ENCODE measurements at regions not wholly inside any gene's neighbourhood (a gene's known extent, or its start where the extent isn't known, plus 50 kb on each side); places are given as distances from the start of the nearest gene placed in this dataset.

DNA sequence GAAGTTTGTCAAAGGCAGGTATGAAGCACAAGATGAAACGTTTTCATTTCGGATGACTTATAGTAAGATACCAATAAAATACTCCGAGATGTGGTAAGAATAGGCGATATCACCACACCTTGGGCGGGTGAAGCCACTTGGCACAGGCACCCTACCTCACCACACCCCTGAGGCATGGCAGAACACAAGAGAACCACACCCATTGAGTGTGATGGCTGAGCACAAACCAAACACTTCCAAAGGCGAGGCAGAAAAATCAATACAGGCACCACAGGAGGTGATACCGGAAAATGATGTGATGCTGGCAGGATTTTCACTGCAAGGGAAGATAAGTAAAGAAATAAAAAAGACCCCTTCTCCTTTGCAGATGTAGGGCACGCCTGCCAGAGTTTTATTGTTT lies 332.9 kb upstream of the PRDM1 start:
- DNase-seq: no peak

DNA sequence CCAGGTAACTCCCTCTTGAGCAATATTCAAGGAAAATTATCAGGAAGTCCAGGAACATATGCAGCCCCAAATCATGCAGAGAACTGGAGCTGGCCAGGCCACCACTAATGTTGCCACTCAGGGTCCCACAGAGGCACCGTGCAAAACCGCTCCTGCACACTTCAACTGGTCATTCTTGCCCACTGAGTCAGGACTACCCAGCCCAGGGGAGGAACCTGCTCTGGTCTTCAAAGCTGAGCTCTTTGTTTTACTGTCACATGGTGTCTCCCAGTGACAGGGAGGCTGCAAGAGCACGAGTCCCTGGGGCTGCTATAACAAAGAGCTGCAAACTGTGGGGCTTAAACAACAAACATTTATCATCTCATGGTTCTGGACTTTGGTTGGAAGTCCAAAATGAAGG lies 336.0 kb upstream of the PRDM1 start:
- no peak for DNase-seq

GRCh38 chr6:105748737-105749161 lies 337.4 kb upstream of the PRDM1 start:
- DNase-seq: no peak

GRCh38 chr6:105747823-105748405 lies 338.2 kb upstream of the PRDM1 start:
- DNase-seq: no peak

DNA sequence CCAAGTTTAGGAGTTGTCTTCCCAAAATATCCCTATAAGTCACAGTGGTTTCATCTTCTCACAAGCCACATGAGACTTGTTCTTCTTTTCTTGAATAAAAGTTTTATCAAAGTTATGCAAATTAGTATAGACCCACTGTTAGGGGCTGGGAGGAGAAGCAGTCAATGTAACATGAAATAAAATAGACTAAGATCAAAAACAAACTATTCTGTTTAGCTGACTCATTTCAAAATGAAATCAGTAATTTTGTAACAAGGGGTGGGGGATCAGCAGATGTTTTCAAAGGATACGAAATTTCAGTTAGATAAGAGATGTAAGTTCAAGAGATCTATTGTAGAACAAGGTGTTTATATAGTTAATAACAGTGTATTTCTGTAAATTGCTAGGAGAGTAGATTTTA lies 339.6 kb upstream of the PRDM1 start:
- no peak for DNase-seq

- no peak for DNase-seq
Measured at GRCh38 chr6:105746130-105746505, 340.0 kb upstream of the PRDM1 start.

GRCh38 chr6:105745464-105746129 lies 340.5 kb upstream of the PRDM1 start:
- no peak for DNase-seq

DNA sequence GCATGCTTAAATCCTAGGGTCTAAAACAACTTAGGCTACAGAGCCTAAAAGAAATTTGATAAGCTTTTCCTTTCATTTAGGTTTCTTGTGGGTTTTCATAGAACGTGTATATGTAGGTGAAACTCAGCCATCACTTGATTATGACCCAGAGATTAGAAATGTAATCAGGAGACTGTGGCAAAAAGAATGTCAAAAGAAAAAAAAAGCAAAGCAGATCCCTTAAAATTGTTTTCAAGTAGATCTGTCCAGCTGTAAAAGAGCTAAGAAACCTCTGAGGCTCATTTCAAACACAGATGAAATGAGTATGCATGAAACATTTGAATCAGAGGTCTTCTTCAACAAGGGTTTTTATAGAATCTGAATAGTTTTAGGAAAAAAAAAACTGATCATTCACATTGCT lies 341.3 kb upstream of the PRDM1 start:
- DNase-seq: no peak

DNA sequence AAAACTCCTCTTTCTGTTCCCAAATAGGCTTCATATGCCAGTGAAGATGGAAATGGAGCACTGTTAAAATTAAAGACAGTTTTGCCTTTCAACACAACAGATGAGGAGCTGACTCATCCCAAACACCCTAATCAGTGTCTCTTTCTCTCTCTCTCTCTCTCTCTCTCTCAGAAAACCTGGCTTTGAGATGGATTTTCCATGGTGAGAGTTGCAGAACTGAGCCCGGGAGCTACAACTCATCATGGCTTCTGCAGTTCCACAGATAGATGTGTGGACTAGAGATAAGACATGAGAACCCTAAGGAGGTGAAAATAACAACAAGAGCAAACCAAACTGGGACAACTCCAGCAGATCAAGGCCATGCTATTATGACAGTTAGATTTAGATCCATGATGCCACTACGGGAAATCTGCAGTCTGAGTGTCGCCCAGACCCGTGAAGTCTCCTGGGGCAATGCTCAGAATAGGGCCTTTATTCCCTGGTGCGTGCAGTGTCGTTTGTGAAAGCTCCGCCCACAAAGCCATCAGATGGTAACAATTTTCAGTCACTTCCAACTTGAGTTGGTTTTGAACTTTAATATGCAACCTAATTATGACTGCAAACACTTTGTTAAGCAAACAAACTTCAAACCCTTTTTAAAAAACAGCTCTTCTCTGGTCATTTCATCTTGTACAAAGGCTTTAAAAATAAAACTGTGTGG lies 338.2 kb upstream of the PREP start:
- DNase-seq: no peak

DNA sequence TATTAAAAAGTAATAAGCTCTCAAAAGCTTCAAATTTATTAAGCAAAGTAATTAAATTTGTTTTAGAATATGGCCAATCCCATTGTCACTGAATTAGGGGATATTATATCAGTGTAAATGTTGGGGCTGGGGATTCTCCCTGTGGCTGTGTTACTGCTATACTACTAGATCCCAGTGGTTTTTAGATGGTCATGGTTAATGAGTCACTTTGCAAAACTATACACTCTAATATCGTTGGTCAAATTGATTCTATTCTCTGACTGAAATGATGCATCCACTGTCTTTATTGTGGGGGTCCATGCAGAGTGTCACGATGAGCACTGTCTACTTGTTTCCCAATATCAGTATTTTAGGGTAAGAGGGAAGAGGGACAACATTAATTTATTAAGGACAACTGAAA lies 336.9 kb upstream of the PREP start:
- no peak for DNase-seq

DNA sequence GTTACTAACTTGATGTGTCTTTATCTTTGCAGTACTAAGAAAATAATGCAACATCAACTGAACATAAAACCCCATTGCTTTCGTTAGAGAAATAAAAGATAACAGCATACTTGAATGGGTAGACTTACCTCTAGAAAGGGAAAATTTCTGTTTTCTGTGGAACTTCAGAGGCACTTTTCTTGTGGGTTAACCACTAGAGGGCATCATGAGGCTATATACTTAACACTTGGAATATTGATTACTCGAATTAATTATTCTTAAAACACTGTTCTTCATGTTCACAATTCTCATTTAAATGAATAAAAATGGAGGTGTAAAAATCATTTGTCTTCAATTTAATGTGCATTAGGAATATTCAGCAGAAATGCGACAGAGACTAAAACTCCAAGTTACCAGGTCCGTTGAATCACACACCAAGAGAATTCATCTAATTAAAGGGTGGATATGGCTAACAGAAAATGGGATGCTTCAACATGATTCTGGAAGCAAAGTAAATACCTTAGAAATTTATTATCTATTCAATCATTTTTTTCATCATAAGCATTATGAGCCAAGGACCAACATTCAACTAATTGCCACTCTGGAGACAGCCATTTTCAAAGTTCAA lies 330.8 kb upstream of the PREP start:
- DNase-seq: no peak

DNA sequence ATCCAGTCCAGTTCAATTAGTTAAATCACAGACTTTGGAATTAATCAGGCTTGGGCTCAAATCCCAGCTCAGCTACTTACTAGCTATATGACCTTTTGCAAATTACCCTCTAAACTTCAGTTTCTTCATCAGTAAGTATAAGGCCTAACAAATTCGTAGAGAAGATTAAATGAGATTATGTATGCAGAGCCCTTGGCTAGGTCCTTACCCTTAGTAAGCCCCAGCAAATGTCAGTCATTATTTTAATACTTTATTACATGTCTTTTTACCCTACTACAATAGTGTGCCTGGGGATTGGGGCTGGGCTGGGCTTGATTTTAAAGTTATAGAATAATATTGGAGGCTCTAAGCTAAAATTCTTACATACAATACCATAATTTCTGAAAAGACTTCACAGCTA lies 326.1 kb upstream of the PREP start:
- DNase-seq: no peak

DNA sequence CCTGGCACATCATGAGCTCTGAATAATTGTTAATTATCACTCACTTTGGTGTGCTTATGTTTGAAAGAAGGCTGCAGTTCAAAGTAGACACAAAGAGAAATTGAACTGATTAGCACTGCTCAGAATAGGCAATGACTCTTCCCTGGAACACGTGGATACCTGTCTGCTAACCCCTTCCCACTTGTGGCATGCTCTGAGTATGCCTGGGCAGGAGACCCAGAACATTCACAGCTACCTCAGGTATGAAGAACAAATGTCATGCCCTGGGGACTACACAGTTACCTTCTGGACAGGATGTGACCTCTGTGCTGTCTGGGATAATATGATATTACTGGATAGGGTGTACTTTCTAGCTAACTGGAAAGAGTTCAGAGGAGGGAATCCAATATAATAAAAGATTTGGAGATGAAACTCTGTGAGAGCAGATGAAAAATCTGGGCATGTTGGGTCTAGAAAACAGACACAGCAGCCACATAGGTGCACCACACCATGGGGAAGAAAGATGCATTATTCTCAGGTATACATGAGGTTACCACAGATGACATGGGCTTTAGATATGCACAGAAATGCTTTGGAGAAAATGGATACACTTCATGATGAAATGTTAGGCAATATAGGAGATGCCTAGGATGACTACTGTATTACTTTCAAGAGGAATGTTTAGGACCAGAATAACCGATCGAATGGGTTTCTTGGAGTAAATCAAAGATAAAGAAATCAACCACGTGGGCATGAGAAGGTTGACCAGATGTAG lies 324.2 kb upstream of the PREP start:
- no peak for DNase-seq

DNA sequence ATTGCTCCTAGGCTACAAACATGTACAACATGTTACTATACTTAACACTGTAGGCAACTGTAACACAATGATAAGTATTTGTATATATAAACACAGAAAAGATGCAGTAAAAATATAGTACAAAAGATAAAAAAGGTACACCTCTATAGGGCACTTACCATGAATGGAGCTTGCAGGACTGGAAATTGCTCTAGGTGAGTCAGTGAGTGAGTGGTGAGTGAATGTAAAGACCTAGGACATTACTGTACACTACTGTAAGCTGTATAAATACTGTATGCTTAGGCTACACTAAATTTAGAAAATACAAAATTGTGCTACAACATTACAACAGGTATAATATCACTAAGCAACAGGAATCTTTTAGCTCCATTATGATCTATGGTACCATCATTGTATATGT lies 312.0 kb upstream of the PREP start:
- no peak for DNase-seq

- no peak for DNase-seq
Measured at GRCh38 chr6:105713474-105714118, 310.7 kb upstream of the PREP start.

DNA sequence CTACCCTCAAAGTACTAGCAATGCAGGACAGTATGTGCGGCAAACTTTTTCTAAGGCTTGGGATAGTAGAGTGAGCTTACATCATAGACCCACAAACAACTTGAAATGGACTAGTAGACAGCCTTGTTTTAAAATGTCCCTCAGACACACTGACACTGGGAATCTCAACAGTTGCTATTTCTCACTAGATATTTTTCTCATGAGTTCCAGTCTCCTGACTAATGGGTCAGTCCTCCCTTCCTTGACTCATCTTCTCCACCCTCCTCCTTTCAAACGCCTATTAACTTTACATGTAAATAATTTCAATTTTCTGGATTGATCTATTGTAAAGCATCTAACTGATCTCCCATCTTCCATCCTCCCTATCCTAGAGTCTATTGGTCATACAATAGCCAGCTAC lies 308.3 kb upstream of the PREP start:
- DNase-seq: no peak

DNA sequence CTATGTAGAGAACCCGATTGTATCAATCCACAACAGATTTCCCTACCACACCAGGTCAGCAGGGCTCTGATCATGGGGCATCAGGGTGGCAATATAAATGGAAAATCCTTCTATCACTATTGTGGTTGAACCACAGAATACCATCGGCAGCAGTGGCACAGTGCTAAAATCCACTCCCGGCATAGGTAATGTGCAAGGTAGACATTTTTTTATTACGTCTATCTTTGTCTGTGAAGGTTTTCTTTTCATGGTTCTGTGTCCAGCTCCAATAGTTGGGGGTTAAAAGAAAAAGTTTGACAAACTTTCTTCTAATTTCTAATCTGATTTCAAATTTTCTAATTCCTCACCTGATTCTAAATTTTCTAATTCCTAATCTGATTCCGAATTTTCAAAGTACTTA lies 302.7 kb upstream of the PREP start:
- DNase-seq: no peak

- DNase-seq: no peak
Measured at GRCh38 chr6:105695461-105695860, 292.6 kb upstream of the PREP start.

GRCh38 chr6:105692613-105693215 lies 289.8 kb upstream of the PREP start:
- no peak for DNase-seq

DNA sequence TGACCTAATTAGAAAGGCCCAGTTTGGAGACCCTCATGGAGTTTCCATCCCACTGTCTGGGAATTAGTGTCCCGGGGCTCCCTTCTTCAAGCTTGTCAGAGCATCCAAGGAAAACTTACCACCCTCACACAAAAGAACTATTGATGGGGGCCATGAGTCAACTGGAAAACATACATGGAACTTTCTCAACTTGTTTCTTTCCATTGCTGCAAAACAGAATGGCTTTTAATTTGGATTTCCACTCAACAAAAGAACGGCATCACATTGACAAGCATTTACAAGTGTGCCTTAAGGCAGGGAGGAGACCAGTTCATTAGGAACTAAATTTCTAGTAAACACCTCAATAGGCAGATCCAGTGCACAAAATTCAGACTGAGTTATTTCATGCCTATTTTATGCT lies 289.1 kb upstream of the PREP start:
- no peak for DNase-seq

DNA sequence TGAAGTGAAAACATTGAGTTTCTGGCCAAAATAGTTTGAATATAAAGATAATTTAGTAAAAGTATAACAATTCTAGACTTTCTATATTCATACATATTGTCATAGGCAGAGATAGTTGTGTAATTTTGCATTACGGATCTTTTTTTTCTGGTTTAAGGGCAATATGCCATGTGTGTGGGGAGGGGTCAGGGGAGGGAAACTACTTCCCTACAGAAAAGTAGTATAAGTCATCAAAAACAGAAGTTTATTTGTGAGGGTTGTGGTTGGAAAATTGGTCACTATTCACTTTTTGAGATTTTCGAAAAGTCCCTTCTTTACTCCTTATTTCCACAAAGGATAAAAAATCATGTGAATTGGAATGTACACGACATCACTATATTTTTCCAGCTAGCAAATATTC lies 288.2 kb upstream of the PREP start:
- no peak for DNase-seq

DNA sequence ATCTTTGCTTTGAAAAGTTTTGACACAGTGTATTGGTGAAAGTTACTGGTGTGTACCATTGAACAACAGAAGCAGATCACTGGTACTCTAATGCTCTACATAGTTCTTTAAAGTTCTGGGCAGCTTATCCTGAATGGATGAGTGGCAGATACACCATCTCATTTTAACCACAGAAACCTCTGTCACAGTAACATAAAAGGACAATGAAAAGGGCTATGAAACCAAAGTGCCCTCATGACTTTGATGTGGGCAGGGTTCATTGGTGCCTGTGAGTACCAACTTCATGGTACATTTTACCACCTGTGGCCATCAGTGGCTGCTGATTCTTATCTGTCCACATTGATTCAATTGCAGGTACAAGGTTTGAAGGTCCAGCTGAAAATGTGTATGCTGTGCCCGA lies 285.7 kb upstream of the PREP start:
- DNase-seq: no peak
